GM10266 (cell line): ENCODE measurements at regions not wholly inside any gene's neighbourhood (a gene's known extent, or its start where the extent isn't known, plus 50 kb on each side); places are given as distances from the start of the nearest gene placed in this dataset.

Experiments used
- DNase-seq: peaks from one replicate; pipeline ENCODE4 v3.0.0; 2012; ENCODE audit errors: extremely low spot score
- CTCF ChIP-seq: IDR thresholded peaks from 2 replicates; pipeline ENCODE4 v1.5.1; 2012; ENCODE audit warnings: mild to moderate bottlenecking, low read depth; ENCODE audit not compliant: control insufficient read depth, insufficient read depth; ENCODE audit errors: missing control alignments

DNA sequence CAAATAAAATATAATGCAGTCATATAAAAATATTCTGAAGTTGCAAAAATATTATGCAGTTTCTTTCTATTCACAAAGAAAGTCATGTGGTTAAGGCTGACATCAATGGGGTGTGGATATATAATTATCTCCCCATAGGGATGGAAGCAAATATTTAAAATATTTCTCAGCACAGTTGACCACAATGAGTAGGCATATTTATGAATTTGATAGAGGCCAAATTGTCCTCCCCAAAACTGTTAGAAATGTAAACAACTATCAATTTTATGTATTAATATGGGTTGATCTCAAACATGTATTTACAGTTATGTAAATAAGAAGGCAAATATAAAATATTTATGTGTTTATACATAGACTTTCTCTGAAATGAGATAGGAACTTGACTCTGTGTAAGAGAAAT lies 246.0 kb upstream of the CBLB start:
- DNase-seq, result no peak
- TF ChIP-seq CTCF, result no peak

DNA sequence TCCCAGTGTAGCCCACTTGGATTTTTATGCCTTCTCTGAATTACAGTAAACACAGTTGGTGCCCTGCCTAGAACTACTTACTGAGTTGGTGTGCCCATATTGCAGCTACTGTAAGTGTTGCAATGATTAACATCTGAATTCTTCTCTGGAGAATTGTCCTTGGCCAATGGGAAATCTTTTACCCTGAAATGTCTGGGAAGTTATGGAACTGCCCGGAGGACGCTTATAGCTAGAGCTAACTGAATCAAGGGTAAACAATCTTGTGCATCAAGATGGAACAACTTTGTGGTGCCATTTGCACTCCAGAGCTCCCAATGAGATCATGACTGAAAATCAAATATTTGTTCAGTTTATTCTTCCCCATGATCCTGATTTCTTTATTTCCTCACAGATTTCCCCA lies 246.7 kb upstream of the CBLB start:
- no peak for TF ChIP-seq CTCF
- no peak for DNase-seq

GRCh38 chr3:106116733-106117489 lies 248.1 kb upstream of the CBLB start:
- DNase-seq, result no peak
- TF ChIP-seq CTCF, result no peak

- TF ChIP-seq CTCF, result no peak
- DNase-seq, result no peak
Observed at GRCh38 chr3:106117490-106117858, 248.7 kb upstream of the CBLB start.

GRCh38 chr3:106119614-106120082 lies 250.8 kb upstream of the CBLB start:
- no peak for TF ChIP-seq CTCF
- no peak for DNase-seq

DNA sequence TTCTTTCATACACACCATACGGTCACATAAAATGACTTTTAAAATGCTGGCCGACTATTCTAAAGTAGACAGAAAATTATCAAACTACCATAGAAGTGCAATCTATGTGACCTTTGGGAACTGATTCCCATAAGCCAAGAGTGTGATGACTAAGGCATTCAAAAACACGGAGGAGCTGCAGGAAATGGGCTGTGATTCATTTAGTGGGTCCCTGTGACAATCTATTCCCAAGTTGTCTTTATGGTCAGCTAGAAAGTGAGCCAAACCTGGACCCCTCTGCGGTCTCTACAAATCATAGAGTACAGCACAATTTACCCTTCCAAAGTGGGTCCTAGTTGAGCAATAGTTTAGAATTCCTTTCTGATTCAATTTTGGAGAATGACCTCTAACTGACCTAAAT lies 251.5 kb upstream of the CBLB start:
- no peak for TF ChIP-seq CTCF
- no peak for DNase-seq

GRCh38 chr3:106121491-106122289 lies 252.9 kb upstream of the CBLB start:
- DNase-seq, result no peak
- no peak for TF ChIP-seq CTCF
